ENCODE measurements at regions not wholly inside any gene's neighbourhood (a gene's known extent, or its start where the extent isn't known, plus 50 kb on each side); places are given as distances from the start of the nearest gene placed in this dataset.
"Not testable (repeated sequence)": the region's sequence is repeated elsewhere in the genome, so short reads cannot be mapped to it uniquely, and the experiment has no call there.

DNA sequence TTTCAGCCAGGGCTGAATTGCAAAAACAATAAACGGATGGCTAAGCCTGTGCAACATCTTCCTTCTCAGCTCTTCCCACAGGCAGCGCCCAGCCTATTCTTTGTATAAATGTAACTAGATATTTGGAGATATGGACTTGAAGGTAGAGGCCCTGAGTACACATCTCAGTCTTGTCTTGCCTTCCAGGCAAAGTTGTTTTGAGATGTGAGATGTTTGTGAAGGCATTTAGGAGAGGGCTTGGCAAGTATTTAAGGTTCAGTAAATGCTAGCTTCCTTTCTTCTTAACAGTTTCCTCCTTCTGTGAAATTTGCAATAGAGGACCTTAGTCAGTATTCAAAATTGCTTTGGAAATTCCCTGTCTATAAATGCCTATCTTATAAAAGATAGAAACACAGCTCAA, 228.8 kb downstream of the NR2F1-AS1 start:
- H3K36me3 ChIP-seq, result no peaks in the 10 kb centered on the region
- no peaks in the 10 kb centered on the region for H3K27me3 ChIP-seq
- no peak overlapping the region for H3K4me3 ChIP-seq
- TF ChIP-seq, protein P1, sequence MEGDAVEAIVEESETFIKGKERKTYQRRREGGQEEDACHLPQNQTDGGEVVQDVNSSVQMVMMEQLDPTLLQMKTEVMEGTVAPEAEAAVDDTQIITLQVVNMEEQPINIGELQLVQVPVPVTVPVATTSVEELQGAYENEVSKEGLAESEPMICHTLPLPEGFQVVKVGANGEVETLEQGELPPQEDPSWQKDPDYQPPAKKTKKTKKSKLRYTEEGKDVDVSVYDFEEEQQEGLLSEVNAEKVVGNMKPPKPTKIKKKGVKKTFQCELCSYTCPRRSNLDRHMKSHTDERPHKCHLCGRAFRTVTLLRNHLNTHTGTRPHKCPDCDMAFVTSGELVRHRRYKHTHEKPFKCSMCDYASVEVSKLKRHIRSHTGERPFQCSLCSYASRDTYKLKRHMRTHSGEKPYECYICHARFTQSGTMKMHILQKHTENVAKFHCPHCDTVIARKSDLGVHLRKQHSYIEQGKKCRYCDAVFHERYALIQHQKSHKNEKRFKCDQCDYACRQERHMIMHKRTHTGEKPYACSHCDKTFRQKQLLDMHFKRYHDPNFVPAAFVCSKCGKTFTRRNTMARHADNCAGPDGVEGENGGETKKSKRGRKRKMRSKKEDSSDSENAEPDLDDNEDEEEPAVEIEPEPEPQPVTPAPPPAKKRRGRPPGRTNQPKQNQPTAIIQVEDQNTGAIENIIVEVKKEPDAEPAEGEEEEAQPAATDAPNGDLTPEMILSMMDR (IDR thresholded peaks at IDR 0.05), result no peak
- no peak for TF ChIP-seq POLR2A (IDR thresholded peaks at IDR 0.05)
- ATAC-seq, result no peak
- DNase-seq, result no peak
- intact Hi-C loops (cut with DNase I), result no loop called here
- WGBS, 4 donors, result 72 to 88% (median 81%) methylated on average over 2 of the region's 2 CpGs
- no peak overlapping the region for H3K27ac ChIP-seq
- H3K4me1 ChIP-seq, result no peaks in the 10 kb centered on the region
- H3K9me3 ChIP-seq, result no peaks in the 10 kb centered on the region

DNA sequence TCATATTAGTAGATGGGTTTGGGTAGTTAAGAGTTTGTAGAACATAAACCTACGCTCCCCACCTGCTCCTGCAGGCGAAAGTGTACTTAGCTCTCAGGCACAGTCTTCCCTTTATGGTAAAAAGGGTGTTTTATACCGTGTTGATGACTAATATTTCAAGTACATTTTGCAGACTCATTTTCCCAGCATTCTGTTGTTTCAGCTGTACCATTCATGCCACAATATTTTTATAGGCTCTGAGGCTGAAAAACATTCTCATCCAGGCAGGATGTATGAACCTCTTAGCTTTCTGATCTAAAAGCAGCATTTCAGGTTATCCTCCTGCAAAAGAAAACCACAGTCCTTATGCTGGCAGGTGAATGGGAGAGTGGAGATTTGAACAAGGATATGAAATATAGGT, 231.4 kb downstream of the NR2F1-AS1 start:
- no peaks in the 10 kb centered on the region for H3K27me3 ChIP-seq
- DNase-seq, result no peak
- WGBS, 4 donors, result 74 to 83% (median 80%) methylated on average over 3 of the region's 3 CpGs
- no peak overlapping the region for H3K4me3 ChIP-seq
- no peaks in the 10 kb centered on the region for H3K9me3 ChIP-seq
- intact Hi-C loops (cut with DNase I), result no loop called here
- no peak for ATAC-seq
- no peaks in the 10 kb centered on the region for H3K4me1 ChIP-seq
- H3K27ac ChIP-seq, result no peak overlapping the region
- TF ChIP-seq POLR2A (IDR thresholded peaks at IDR 0.05), result no peak
- TF ChIP-seq, protein P1 (IDR thresholded peaks at IDR 0.05), result no peak
- no peaks in the 10 kb centered on the region for H3K36me3 ChIP-seq

DNA sequence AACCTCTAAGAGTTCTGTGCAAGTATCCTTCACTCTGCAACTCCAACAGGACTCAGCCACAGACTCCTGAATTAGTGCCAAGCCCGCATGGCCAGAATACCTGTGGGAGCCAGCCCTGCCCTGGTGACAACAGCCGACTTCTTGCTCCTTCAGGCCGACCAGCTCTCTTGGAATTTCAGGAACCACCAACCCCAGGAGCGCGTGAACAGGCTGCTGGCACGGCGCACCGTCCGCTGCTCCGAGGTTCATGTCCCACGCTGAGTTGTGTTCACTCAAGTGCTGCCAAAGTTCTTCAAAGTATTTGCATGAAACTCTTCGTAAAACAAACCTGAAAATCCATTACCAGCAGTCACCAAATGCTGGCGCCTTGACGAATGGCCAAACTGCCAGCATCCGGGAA, 232.8 kb downstream of the NR2F1-AS1 start:
- no peaks in the 10 kb centered on the region for H3K9me3 ChIP-seq
- H3K27ac ChIP-seq, result no peak overlapping the region
- TF ChIP-seq, protein P1 (IDR thresholded peaks at IDR 0.05), result no peak
- TF ChIP-seq POLR2A (IDR thresholded peaks at IDR 0.05), result no peak
- DNase-seq, result no peak
- intact Hi-C loops (cut with DNase I), result no loop called here
- no peaks in the 10 kb centered on the region for H3K4me1 ChIP-seq
- WGBS, 4 donors, result 89 to 94% (median 91%) methylated on average over 7 to 15 of the region's 15 CpGs
- no peak overlapping the region for H3K4me3 ChIP-seq
- no peaks in the 10 kb centered on the region for H3K36me3 ChIP-seq
- no peaks in the 10 kb centered on the region for H3K27me3 ChIP-seq
- no peak for ATAC-seq

DNA sequence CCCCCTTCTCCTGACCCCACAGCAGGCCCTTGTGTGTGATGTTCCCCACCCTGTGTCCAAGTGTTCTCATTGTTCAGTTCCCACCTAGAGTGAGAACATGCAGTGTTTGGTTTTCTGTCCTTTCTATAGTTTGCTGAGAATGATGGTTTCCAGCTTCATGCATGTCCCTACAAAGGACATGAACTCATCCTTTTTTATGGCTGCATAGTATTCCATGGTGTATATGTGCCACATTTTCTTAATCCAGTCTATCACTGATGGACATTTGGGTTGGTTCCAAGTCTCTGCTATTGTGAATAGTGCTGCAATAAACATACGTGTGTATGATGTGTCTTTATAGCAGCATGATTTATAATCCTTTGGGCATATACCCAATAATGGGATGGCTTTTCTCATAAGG, 234.2 kb downstream of the NR2F1-AS1 start:
- H3K4me3 ChIP-seq; H3K36me3 ChIP-seq; intact Hi-C loops (cut with DNase I); H3K27ac ChIP-seq; DNase-seq; H3K9me3 ChIP-seq; ATAC-seq; H3K27me3 ChIP-seq; H3K4me1 ChIP-seq: not testable (repeated sequence)
- WGBS, 4 donors, result 79 to 96% (median 91%) methylated on average over 1 of the region's 1 CpG

DNA sequence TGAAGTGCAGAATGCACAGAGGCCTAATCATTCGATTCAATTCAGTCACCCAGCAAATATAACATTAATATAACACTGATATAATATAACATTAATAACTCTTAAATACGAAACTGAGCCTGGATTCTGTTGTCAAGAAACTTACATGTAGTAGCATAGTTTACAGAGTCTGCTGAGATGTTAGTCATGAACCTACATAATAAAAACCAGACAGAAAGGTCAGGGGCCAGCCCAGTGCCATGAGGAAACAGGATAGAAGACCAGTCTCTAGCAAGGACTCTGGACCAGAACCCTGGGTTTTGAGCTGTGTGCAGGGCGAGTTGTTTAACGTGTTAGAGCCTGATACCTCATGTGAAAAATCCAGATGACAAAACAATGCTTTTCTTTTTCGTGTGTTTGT, 234.7 kb downstream of the NR2F1-AS1 start:
- Histone ChIP-seq H3K9me3 (no peaks in the 10 kb centered on the region), H3K27me3 (no peaks in the 10 kb centered on the region), H3K4me3 (no peak overlapping the region), H3K27ac (no peak overlapping the region), H3K4me1 (no peaks in the 10 kb centered on the region), H3K36me3 (no peaks in the 10 kb centered on the region)
- 85 to 90% (median 87%) methylated on average over 5 of the region's 5 CpGs for WGBS, 4 donors
- DNase-seq (no peak), ATAC-seq (no peak)
- TF ChIP-seq, protein P1 (IDR thresholded peaks at IDR 0.05), result no peak
- TF ChIP-seq POLR2A (IDR thresholded peaks at IDR 0.05), result no peak
- intact Hi-C loops (cut with DNase I), result no loop called here

Measured in heart left ventricle (tissue), 16 donors.